Heart left ventricle (tissue), 13 donors: ENCODE measurements at regions not wholly inside any gene's neighbourhood (a gene's known extent, or its start where the extent isn't known, plus 50 kb on each side); places are given as distances from the start of the nearest gene placed in this dataset.

Source experiments
- POLR2A ChIP-seq, 2 donors: fragments of 450-650 bp; IDR thresholded peaks; one replicate each; pipeline ENCODE4 v1.6.1; 2017; ENCODE audit warnings: antibody characterized with exemption in 2 of 2, mild to moderate bottlenecking in 2 of 2, moderate library complexity in 2 of 2
- TF ChIP-seq, protein P1 (sequence below), 12 donors: fragments of 200-600 bp; sonication (generic) in 4 of 12; IDR thresholded peaks; one replicate each; pipeline versions ENCODE4 v1.5.0 to v1.8.0; 2018 to 2022; ENCODE audit warnings: antibody characterized with exemption in 12 of 12, mild to moderate bottlenecking in 5 of 12
- donor health status: ischemic (EF 13 %, LVEDD 7.1; RV severe dilation, severe dysfunction).
- donor health status: DM: no; HTN: yes; CAD: no.
- donor health status: DM: no; HTN: no; CAD: no.
- donor health status: ischemic (EF 25% LVEDD 6.9; RV normal size, moderate dysfunction).
- donor health status: ischemic (EF 25% LVEDD 5.7; RV mildly dilated, moderate dysfunction).
- donor health status: ischemic (EF 35%, LVEDD 5.7; RV mildly dilated, moderate dysfunction).
- donor health status: nonischemic (EF 11% LVEDD 7.7; RV severe dilation, severe dysfunction).
- donor health status: DM: yes; HTN: yes; CAD: no.
- donor health status: PGD.
- donor health status: ischemic (EF 29% LVEDD 5.4; RV normal size, mild dysfunction).
- donor health status: nonischemic (EF 23%, LVEDD 6.1; RV moderate dilation, normal function).

GRCh38 chr9:71465392-71465791 is 302.9 kb downstream of the CEMIP2 start:
- TF ChIP-seq, protein P1, sequence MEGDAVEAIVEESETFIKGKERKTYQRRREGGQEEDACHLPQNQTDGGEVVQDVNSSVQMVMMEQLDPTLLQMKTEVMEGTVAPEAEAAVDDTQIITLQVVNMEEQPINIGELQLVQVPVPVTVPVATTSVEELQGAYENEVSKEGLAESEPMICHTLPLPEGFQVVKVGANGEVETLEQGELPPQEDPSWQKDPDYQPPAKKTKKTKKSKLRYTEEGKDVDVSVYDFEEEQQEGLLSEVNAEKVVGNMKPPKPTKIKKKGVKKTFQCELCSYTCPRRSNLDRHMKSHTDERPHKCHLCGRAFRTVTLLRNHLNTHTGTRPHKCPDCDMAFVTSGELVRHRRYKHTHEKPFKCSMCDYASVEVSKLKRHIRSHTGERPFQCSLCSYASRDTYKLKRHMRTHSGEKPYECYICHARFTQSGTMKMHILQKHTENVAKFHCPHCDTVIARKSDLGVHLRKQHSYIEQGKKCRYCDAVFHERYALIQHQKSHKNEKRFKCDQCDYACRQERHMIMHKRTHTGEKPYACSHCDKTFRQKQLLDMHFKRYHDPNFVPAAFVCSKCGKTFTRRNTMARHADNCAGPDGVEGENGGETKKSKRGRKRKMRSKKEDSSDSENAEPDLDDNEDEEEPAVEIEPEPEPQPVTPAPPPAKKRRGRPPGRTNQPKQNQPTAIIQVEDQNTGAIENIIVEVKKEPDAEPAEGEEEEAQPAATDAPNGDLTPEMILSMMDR (IDR thresholded peaks at IDR 0.05) = no peak
- TF ChIP-seq POLR2A (IDR thresholded peaks at IDR 0.05) = no peak
